ENCODE measurements at regions not wholly inside any gene's neighbourhood (a gene's known extent, or its start where the extent isn't known, plus 50 kb on each side); places are given as distances from the start of the nearest gene placed in this dataset.

GRCh38 chr1:238323490-238323889 lies 432.8 kb upstream of the ZP4 start:
- DNase-seq (ENCODE audit: low read depth in 4 of 4, low spot score in 1 of 4) = no peak

DNA sequence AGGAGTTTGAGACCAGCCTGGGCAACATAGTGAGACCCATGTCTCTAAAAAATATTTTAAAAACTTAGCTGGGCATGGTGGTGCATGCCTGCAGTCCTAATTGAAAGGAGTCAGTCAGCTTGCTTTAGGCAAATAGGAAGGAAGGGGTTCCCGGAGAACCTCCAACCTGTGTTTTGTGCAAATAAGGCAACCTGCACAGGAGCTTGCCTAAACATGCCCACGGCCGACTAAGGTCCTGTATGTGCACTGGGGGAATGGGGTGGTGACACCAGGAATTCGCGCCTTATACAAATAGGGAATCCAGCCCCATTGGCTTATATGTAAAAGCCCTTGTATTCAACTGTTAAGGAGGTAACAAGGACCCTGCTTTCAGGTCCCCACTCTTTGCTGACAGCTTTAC lies 429.2 kb upstream of the ZP4 start:
- no peak for DNase-seq (ENCODE audit: low read depth in 4 of 4, low spot score in 1 of 4)

- DNase-seq (ENCODE audit: low read depth in 4 of 4, low spot score in 1 of 4) = no peak
Measured at GRCh38 chr1:238318294-238319110, 427.8 kb upstream of the ZP4 start.

- DNase-seq (ENCODE audit: low read depth in 4 of 4, low spot score in 1 of 4) = no peak
Measured at GRCh38 chr1:238312969-238313368, 422.2 kb upstream of the ZP4 start.

DNA sequence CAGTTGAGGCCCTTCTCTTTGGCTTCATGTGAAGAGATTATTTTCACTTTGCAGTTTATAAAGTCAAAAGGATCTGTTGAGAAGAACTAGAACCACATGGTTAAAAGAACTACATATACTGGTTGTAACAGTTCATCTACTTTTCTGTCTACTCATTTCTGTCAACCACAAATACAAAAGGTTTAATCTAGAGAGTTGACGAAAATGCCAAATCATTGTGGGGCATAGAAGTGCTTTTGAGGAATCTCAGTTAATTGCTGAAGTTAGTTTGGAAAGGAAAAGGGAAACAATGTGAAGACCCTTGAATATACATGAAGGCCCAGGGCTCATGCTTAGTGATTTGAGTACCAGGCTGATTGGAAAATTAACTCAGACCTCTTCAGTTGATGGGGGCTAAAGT lies 415.7 kb upstream of the ZP4 start:
- no peak for DNase-seq (ENCODE audit: low read depth in 4 of 4, low spot score in 1 of 4)

- DNase-seq (ENCODE audit: low read depth in 4 of 4, low spot score in 1 of 4) = no peak
Measured at GRCh38 chr1:238302646-238303045, 411.9 kb upstream of the ZP4 start.

GRCh38 chr1:238296371-238296770 lies 405.6 kb upstream of the ZP4 start:
- DNase-seq (ENCODE audit: low read depth in 4 of 4, low spot score in 1 of 4) = no peak

GRCh38 chr1:238293075-238293474 lies 402.4 kb upstream of the ZP4 start:
- no peak for DNase-seq (ENCODE audit: low read depth in 4 of 4, low spot score in 1 of 4)

GRCh38 chr1:238281418-238281817 lies 390.7 kb upstream of the ZP4 start:
- no peak for DNase-seq (ENCODE audit: low read depth in 4 of 4, low spot score in 1 of 4)

GRCh38 chr1:238279694-238280380 lies 389.1 kb upstream of the ZP4 start:
- DNase-seq (ENCODE audit: low read depth in 4 of 4, low spot score in 1 of 4) = no peak

DNA sequence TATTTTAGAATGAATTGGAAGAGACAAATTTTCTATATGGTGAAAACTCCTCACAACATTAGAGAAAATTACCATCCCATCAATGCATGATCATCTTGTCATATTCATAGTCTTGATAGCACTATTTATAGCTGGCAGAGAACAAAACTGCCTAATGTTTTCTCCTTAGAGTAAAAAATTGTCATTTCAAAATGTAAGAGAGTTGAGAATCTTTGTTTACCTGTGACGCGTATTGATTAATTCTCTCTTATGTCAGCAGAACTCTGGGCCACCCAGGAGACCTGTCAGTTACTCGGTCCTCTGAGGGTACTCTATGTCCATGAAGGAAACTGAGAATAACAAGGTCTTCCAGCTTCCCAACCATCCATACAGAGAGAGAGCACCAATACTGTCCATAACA lies 381.4 kb upstream of the ZP4 start:
- no peak for DNase-seq (ENCODE audit: low read depth in 4 of 4, low spot score in 1 of 4)

DNA sequence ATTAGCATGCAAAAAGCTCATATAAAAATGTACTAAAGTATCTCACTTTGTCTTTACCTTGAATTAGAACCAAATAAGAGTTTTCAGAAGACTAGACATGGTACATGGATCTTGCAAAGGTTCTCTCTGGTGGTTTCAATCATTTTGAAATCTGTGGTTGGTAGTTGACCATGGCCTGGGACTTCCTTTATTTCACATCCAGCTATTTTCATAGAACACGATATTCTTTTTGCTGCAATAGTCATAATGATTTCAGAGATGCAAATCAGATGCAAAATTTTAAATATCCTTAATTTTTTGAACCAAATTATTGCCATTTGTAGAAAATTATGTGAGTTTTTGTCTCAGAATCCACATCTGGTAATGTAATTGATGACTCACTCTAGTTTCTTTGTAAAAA lies 375.1 kb upstream of the ZP4 start:
- no peak for DNase-seq (ENCODE audit: low read depth in 4 of 4, low spot score in 1 of 4)

- no peak for DNase-seq (ENCODE audit: low read depth in 4 of 4, low spot score in 1 of 4)
Measured at GRCh38 chr1:238264951-238265350, 374.2 kb upstream of the ZP4 start.

GRCh38 chr1:238258510-238258909 lies 367.8 kb upstream of the ZP4 start:
- DNase-seq (ENCODE audit: low read depth in 4 of 4, low spot score in 1 of 4) = no peak

DNA sequence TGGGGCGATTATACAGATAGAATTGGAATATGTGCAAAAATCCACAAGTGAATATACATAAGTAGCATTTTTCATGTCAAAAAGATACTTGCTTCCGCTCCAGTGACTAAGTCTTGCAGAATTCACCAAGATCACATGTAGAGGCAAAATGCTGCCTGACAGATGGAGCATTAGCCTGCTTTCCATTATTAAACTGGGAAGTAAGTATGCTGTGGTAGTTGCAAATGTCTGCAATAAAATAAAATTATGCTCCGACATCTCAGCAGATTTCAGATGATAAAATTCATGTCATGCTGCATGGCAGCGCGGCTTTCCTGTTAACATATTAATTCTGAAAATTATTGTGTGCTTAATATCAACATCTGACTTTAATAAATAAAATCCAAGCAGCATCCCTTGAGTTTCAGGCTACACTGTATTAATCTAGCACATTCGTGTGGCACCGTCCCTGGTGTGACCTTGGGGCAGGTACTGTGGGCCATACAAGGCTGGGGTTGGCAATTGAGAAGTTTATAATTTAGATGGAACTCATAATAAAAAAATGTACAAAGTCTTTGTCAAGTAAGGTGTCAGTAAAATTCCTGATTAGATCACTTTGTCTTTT lies 366.4 kb upstream of the ZP4 start:
- no peak for DNase-seq (ENCODE audit: low read depth in 4 of 4, low spot score in 1 of 4)

- DNase-seq (ENCODE audit: low read depth in 4 of 4, low spot score in 1 of 4) = no peak
Measured at GRCh38 chr1:238254935-238255334, 364.2 kb upstream of the ZP4 start.

DNA sequence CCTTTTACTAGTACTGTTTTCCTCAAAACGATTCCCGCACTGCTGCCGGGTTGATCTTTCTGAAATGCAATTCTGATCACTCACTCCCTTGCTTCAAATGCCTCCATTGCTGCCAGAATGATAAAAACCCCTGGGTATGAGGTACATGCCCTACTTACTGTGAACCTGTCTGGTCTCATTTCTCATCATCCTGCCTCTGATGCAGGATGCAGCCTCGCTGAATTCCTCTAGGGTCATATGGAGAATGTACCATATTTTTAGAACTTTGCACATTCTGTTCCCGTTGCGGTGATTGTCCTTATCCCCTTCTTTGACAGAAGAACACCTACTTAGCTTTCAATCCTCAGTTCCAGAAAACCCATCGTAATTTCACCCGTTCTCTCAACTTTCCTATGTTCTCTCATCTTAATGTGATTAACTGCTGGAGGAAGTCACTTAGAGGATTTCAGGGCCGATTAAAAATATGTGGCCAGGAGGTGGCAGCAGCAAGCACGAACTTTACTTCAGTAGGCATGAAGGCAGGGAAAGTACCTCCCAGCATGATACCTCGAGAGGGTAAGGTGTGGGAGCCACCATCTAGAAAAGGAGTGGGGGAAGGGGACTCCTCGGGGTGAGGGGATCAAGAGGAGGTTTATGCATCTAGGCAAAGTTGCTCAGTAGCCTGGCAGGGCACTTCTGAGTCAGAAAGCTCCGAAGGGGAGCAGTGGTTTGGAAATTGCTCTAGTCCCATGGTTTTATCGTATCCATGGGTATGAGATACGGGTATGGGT lies 361.5 kb upstream of the ZP4 start:
- DNase-seq (ENCODE audit: low read depth in 4 of 4, low spot score in 1 of 4) = peak in 1 of 4 experiments; percentile 1

GRCh38 chr1:238248356-238248755 lies 357.6 kb upstream of the ZP4 start:
- no peak for DNase-seq (ENCODE audit: low read depth in 4 of 4, low spot score in 1 of 4)

DNA sequence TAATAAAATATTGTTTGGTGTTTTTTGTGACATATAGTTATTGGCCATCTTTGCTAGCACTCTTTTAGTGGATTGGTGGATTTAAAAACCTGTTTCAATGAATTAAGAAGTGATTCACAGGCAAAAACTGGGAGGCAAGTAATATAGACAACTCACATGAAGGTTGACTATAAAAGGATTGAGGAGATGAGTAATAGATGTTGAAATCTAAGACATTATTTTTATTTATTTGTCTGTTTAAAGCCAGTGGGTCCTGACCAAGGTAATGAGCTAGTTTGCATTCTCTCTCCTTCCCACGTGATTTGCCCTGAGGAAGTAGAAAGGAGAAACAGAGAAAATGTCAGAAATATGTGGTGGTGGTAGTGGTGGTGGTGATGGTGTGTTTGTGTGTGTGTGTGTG lies 351.5 kb upstream of the ZP4 start:
- no peak for DNase-seq (ENCODE audit: low read depth in 4 of 4, low spot score in 1 of 4)

GRCh38 chr1:238241607-238242006 lies 350.9 kb upstream of the ZP4 start:
- DNase-seq (ENCODE audit: low read depth in 4 of 4, low spot score in 1 of 4) = no peak

DNA sequence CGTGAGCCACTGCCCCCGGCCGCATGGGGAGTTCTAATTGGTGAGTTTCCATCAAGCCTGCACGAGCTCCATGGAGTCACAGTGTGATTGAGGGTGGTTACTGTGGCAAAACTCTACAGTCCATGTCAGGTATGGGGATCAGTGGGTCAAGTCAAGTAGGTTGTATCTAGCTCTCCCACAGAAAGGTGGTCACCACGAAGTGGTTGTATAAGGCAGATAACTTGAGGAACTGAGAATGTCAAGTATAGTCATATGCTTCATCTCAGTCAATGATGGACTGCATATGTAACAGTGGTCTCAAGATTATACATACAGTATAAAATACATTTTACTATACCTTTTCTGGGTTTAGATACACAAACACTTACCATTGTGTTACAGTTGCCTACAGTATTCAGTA lies 348.6 kb upstream of the ZP4 start:
- DNase-seq (ENCODE audit: low read depth in 4 of 4, low spot score in 1 of 4) = no peak

- no peak for DNase-seq (ENCODE audit: low read depth in 4 of 4, low spot score in 1 of 4)
Measured at GRCh38 chr1:238233966-238234365, 343.2 kb upstream of the ZP4 start.

Data from stimulated activated CD4-positive, alpha-beta T cell treated with anti-CD3 and anti-CD28 coated beads, Interleukin-1b, Interleukin-23, amount 100 ng/mL, for 24 hours (primary cell).